Body of pancreas (tissue), 4 donors: ENCODE measurements at regions not wholly inside any gene's neighbourhood (a gene's known extent, or its start where the extent isn't known, plus 50 kb on each side); places are given as distances from the start of the nearest gene placed in this dataset.

Experiments
- CTCF ChIP-seq, 7 experiments: fragments of 450-650 bp in 4 of 7; fragments of 200-600 bp in 3 of 7; sonication (generic) in 3 of 7; IDR thresholded peaks; one replicate each; pipeline ENCODE4 v1.5.1; 2016 to 2019; ENCODE audit warnings: antibody characterized with exemption in 7 of 7
- POLR2A ChIP-seq, 3 donors: fragments of 450-650 bp; IDR thresholded peaks; one replicate each; pipeline ENCODE4 v1.6.1; 2016; ENCODE audit warnings: antibody characterized with exemption in 3 of 3, mild to moderate bottlenecking in 2 of 3

- TF ChIP-seq CTCF (IDR thresholded peaks at IDR 0.05) (no peak), POLR2A (IDR thresholded peaks at IDR 0.05) (no peak)
Observed at GRCh38 chr14:83632375-83632774, 1897.6 kb upstream of the FLRT2 start.
